Hypothalamus (tissue), 51 donors: ENCODE measurements at regions not wholly inside any gene's neighbourhood (a gene's known extent, or its start where the extent isn't known, plus 50 kb on each side); places are given as distances from the start of the nearest gene placed in this dataset.
A peak's percentile ranks its signal among the peaks of the same experiment; 100 is the strongest.

Experiments
- DNase-seq, 51 donors: peaks; one replicate each; lab custom pipeline; 2025; lab: John Stamatoyannopoulos, UW

GRCh38 chr3:83513051-83513450 lies 1445.7 kb upstream of the CADM2 start:
- no peak for DNase-seq

GRCh38 chr3:83513677-83514076 lies 1445.1 kb upstream of the CADM2 start:
- DNase-seq, result no peak

GRCh38 chr3:83514130-83514914 lies 1444.5 kb upstream of the CADM2 start:
- DNase-seq, result no peak

- no peak for DNase-seq
Observed at GRCh38 chr3:83515123-83515522, 1443.7 kb upstream of the CADM2 start.

- peak in 11 of 51 donors; percentile 4 to 34 (median 17) for DNase-seq
Observed at GRCh38 chr3:83523470-83524073, 1435.2 kb upstream of the CADM2 start.

GRCh38 chr3:83524901-83525300 lies 1433.9 kb upstream of the CADM2 start:
- DNase-seq, result peak in 1 of 51 donors; percentile 9

- DNase-seq, result no peak
Observed at GRCh38 chr3:83559082-83559481, 1399.7 kb upstream of the CADM2 start.

GRCh38 chr3:83567935-83568334 lies 1390.9 kb upstream of the CADM2 start:
- DNase-seq, result no peak

GRCh38 chr3:83581546-83581945 lies 1377.2 kb upstream of the CADM2 start:
- DNase-seq, result no peak

GRCh38 chr3:83601704-83602103 lies 1357.1 kb upstream of the CADM2 start:
- DNase-seq, result no peak

GRCh38 chr3:83622526-83622925 lies 1336.3 kb upstream of the CADM2 start:
- DNase-seq, result no peak

GRCh38 chr3:83625261-83625660 lies 1333.5 kb upstream of the CADM2 start:
- no peak for DNase-seq

GRCh38 chr3:83628471-83628870 lies 1330.3 kb upstream of the CADM2 start:
- DNase-seq, result no peak

GRCh38 chr3:83632526-83632925 lies 1326.3 kb upstream of the CADM2 start:
- DNase-seq, result no peak

- DNase-seq, result no peak
Observed at GRCh38 chr3:83633758-83634157, 1325.0 kb upstream of the CADM2 start.

- no peak for DNase-seq
Observed at GRCh38 chr3:83649692-83650091, 1309.1 kb upstream of the CADM2 start.

- DNase-seq, result no peak
Observed at GRCh38 chr3:83655083-83655482, 1303.7 kb upstream of the CADM2 start.

GRCh38 chr3:83662381-83662960 lies 1296.3 kb upstream of the CADM2 start:
- DNase-seq, result no peak

- DNase-seq, result no peak
Observed at GRCh38 chr3:83670416-83670815, 1288.4 kb upstream of the CADM2 start.

- DNase-seq, result no peak
Observed at GRCh38 chr3:83683937-83684598, 1274.7 kb upstream of the CADM2 start.

- DNase-seq, result no peak
Observed at GRCh38 chr3:83706669-83707068, 1252.1 kb upstream of the CADM2 start.

- DNase-seq, result no peak
Observed at GRCh38 chr3:83715307-83715706, 1243.5 kb upstream of the CADM2 start.
